GM18505 (cell line): ENCODE measurements at regions not wholly inside any gene's neighbourhood (a gene's known extent, or its start where the extent isn't known, plus 50 kb on each side); places are given as distances from the start of the nearest gene placed in this dataset.

Source experiments
- ATAC-seq: cut with Tn5 transposase; IDR thresholded peaks from one replicate; pipeline ENCODE4 v1.9.1; 2021; ENCODE audit not compliant: unreplicated experiment
- POLR2A ChIP-seq: IDR thresholded peaks from 4 replicates; pipeline ENCODE4 v1.6.1; 2011; ENCODE audit warnings: borderline replicate concordance; ENCODE audit not compliant: insufficient read depth, insufficient read length; ENCODE audit errors: extremely low read depth

GRCh38 chr4:65195002-65195401 is 475.3 kb downstream of the EPHA5 start:
- no peak for TF ChIP-seq POLR2A
- no peak for ATAC-seq

DNA sequence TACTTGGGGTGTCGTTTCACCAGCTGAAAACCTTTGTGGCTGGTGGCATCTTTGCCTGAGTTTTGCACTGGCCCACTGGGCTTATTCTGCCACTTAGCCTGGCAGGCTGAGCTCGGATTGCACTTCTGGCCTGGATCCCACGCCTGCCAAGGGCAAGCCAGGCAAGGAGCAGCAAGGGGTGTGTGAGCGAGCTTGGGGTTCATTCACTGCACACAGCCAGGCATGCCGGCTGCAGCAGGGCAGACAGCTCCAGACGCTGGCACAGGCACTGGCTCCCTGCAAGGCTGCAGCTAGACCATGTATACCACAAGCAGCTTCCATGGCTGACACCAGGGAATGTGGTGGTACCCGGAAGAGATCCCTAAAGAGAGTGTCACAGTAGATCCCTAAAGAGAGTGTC is 476.3 kb downstream of the EPHA5 start:
- ATAC-seq, result no peak
- TF ChIP-seq POLR2A, result no peak

DNA sequence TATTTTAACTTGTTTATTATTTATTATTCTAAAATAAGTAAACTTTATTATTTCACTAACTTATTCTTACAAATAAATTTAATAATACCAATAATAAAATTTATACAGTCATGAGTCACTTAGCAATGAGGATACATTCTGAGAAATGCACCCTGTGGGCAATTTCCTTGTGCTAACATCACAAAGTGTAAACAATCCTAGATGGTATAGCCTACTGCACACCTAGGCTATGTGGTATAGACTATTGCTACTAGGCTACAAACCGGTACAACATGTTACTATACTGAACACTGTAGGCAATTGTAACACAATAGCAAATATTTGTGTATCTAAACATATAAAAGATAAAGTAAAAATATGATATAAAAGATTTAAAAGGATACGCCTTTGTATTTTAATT is 479.5 kb downstream of the EPHA5 start:
- ATAC-seq, result no peak
- no peak for TF ChIP-seq POLR2A

GRCh38 chr4:65175585-65175984 is 494.7 kb downstream of the EPHA5 start:
- no peak for TF ChIP-seq POLR2A
- ATAC-seq, result no peak

DNA sequence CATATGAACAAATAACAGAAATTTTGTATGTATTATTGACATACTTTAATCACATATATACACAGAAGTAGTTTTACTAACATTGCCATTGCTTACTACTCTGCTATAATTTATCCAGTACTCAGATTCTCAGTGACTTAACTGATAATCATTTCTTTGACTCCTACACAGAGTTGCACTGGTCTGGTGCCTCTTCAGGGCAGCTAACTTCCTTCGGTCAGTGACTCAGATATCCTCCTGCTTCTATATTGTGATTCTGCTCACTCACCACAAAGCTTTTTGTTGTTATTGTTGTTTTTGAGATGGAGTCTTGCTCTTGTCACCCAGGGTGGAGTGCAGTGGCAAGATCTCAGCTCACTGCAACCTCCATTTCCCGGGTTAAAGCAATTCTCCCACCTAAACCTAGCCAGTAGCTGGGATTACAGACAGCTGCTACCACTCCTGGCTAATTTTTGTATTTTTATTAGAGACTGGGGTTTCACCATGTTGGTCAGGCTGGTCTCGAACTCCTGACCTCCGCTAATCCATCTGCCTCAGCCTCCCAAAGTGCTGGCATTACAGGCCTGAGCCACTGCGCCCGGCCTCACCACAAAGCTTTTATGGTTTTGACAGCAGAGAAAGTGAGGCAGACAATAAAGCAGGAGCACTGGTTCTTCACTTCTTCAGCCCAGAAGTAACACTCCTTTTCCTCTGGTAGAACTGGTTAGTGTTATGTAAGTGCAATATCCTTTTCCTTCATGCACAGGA is 499.3 kb downstream of the EPHA5 start:
- no peak for ATAC-seq
- no peak for TF ChIP-seq POLR2A

- ATAC-seq, result no peak
Measured at GRCh38 chr4:65167719-65168118, 502.6 kb downstream of the EPHA5 start.

DNA sequence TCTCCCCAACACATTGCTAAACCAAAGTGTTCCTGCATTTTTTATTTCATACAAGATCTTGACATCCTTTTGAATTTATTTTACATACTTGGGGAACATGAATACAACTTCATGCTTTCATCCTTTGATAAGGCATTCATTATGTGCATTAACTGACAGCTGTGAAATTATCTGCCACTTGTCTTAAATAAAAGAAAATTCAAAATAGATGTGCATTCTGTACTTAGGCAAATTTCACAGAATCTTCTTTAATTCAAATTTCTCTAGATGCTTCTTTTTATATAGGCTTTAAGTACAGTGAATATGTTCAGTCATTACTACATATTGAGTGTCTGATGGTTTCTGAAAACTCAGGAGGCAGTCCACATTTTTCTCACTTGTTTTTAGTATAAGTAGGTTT is 518.1 kb downstream of the EPHA5 start:
- no peak for ATAC-seq
- no peak for TF ChIP-seq POLR2A

More at GRCh38 chr4:65167719-65168118, 502.6 kb downstream of the EPHA5 start:
- no peak for TF ChIP-seq POLR2A

DNA sequence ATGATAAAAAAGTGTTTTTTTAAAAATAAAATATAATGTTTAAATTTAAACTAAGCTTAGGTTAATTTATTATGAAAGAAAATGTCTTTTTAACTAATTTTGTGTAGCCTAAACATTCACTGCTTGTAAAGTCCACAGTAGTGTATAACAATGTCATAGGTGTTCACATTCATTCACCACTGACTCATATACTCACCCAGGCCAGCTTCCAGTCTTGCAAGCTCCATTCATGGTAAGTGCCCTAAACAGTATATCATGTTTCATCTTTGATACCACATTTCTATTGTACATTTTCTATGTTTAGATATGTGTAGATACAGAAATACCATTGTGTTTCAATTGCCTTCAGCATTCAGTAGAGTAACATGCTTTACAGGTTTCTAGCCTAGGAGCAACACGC is 530.3 kb downstream of the EPHA5 start:
- no peak for TF ChIP-seq POLR2A
- no peak for ATAC-seq

- ATAC-seq, result no peak
- TF ChIP-seq POLR2A, result no peak
Measured at GRCh38 chr4:65126200-65126599, 544.1 kb downstream of the EPHA5 start.

GRCh38 chr4:65120287-65120686 is 550.0 kb downstream of the EPHA5 start:
- no peak for TF ChIP-seq POLR2A
- ATAC-seq, result no peak

DNA sequence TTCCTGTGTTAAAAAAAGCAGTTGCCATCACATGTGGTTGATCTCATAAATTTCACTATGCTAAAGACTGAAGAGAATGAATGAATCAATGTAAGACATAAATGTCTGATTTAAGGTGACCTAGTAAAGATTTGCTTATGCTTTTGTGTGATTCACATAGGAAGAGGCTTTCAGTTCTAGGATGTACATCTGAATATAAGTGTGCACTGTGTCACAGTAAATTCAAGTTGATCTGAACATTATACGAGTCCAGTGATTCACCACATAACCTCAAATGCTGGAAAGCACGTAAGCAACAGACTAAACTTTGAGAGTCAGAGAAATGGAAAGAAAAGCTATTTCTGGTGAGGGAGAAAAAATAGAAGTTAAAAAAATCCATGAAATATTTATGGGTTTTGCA is 567.9 kb downstream of the EPHA5 start:
- TF ChIP-seq POLR2A, result no peak
- no peak for ATAC-seq

DNA sequence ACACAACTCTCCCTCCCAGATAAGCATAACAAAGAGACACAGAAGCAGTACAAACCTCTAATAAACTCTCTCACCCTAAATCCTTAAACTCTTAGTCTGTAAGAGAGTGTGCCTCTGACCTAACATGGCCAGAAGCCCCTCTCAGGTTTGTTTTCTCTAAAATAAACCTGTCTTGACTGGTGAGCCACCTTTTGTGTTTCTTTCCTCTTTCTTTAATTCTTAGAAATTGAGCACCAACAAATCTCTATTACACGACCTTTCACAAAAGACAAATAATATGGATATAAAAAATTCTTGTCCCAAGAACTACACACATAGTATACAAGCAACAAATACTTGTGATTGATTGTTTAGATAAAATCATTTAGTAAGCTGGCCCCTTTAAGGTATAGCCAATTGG is 573.7 kb downstream of the EPHA5 start:
- ATAC-seq, result no peak
- TF ChIP-seq POLR2A, result no peak

DNA sequence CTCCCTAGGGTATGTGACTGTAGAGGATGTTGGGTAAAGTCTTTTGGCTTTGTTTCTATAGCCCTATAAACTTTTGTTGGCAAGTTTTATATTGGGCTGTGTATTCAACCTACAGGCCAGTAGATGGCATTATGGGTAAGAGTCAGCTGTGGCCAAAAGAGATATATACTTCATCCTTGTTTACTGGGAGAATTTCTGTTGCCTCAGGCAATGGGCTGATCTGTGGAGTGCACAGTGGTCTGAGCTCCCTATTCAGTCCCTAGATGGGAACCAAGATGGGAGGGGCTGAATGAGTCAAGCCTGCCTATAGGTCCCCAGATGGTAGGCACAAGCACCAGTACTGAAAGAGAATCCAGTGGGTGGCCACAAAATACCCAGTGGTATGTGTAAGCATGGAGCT is 580.6 kb downstream of the EPHA5 start:
- TF ChIP-seq POLR2A, result no peak
- ATAC-seq, result no peak

DNA sequence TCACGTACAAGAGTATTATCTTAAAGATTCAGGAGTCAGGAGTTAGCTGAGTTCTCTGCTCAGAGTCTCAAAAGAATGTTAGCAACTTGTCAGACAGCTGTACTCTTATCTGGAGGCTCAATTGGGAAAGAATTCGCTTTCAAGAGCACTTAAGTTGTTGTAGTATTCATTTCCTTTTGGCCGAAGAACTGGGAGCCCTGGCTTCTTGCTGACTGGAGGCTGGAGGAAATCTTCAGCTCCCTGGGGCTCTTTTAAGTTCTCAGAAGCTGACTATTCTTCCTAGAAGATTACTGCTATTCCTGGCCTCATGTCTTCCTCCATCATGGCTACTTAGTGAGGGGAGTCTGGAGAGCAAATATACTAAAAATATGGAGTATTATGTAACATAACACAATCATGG is 587.2 kb downstream of the EPHA5 start:
- TF ChIP-seq POLR2A, result no peak
- ATAC-seq, result no peak

DNA sequence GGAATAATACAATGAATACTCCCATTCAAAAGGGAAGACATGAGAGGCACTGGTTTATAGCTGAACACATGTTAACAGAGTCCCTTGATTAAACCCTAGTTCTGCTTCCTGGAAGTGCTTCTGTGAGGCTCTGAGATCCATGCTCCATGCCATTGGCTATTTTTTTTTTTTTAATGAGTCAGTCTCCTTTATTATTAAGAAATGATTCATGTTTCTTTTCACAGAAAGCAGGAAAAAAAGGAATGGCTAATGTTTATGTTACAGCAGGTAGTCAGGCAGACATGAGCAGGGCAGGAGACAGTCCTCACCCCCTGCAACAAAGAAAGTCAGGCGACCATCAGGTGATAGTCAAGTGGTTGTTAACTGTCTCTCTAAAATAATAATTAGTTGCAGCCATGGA is 598.7 kb downstream of the EPHA5 start:
- no peak for ATAC-seq
- TF ChIP-seq POLR2A, result no peak
